PC-3 (cell line): ENCODE measurements at regions not wholly inside any gene's neighbourhood (a gene's known extent, or its start where the extent isn't known, plus 50 kb on each side); places are given as distances from the start of the nearest gene placed in this dataset.

ENCODE experiments used
- CTCF ChIP-seq: fragments of 300-600 bp; sonication (generic); conservative IDR thresholded peaks from 2 replicates; pipeline ENCODE4 v1.5.1; 2017; ENCODE audit warnings: antibody characterized with exemption, low read depth, mild to moderate bottlenecking, low read length
- EZH2 ChIP-seq: fragments of 300-600 bp; sonication (generic); IDR thresholded peaks from one replicate; pipeline ENCODE4 v1.6.1; 2017; ENCODE audit warnings: antibody characterized with exemption, mild to moderate bottlenecking, low read length; ENCODE audit not compliant: unreplicated experiment
- EZH2phosphoT487 ChIP-seq: fragments of 300-600 bp; sonication (generic); IDR thresholded peaks from 2 replicates; pipeline ENCODE4 v1.6.1; 2018; ENCODE audit warnings: mild to moderate bottlenecking, antibody characterized with exemption, low read length, borderline replicate concordance

- TF ChIP-seq CTCF = no peak
- TF ChIP-seq EZH2phosphoT487 = no peak
- TF ChIP-seq EZH2 = no peak
Measured at GRCh38 chr7:51817694-51818225, 501.2 kb upstream of the COBL start.
